Right lobe of liver (tissue), 6 donors: ENCODE measurements at regions not wholly inside any gene's neighbourhood (a gene's known extent, or its start where the extent isn't known, plus 50 kb on each side); places are given as distances from the start of the nearest gene placed in this dataset.

ENCODE experiments used
- ATAC-seq, 4 donors: fragments of 200-7000 bp; cut with Tn5 transposase; one replicate each; pipeline ENCODE4 v1.9.1; 2020; ENCODE audit warnings: mild to moderate bottlenecking in 4 of 4, moderate library complexity in 4 of 4
- DNase-seq, 3 donors: peaks; one replicate each; pipeline ENCODE4 v3.0.0-alpha.2; 2020
- H3K27ac ChIP-seq, 3 donors: fragments of 200-600 bp; one replicate each; pipeline ENCODE4 v1.8.0; 2022
- H3K27me3 ChIP-seq, 2 donors: fragments of 200-600 bp; one replicate each; pipeline ENCODE4 v1.8.0; 2022
- H3K36me3 ChIP-seq, 4 donors: fragments of 200-600 bp; sonication (generic) in 1 of 4; one replicate each; pipeline versions ENCODE4 v1.5.1 to v1.8.0; 2017 to 2022; ENCODE audit warnings: control low read depth in 1 of 4
- H3K4me1 ChIP-seq, 4 donors: fragments of 200-600 bp; sonication (generic) in 1 of 4; one replicate each; pipeline versions ENCODE4 v1.5.1 to v1.8.0; 2017 to 2022; ENCODE audit warnings: control low read depth in 1 of 4
- H3K4me3 ChIP-seq, 3 donors: fragments of 200-600 bp; one replicate each; pipeline ENCODE4 v1.8.0; 2022
- H3K9me3 ChIP-seq, 4 donors: fragments of 200-600 bp; sonication (generic) in 1 of 4; one replicate each; pipeline versions ENCODE4 v1.5.1 to v1.8.0; 2017 to 2022; ENCODE audit warnings: control low read depth in 1 of 4
- POLR2A ChIP-seq: fragments of 450-650 bp; IDR thresholded peaks from one replicate; pipeline ENCODE4 v1.6.1; 2017; ENCODE audit warnings: antibody characterized with exemption, mild to moderate bottlenecking
- WGBS: methylation state at CpG from one replicate; pipeline ENCODE4 v1.1.6; 2018; ENCODE audit warnings: low coverage, low lambda C conversion rate; ENCODE audit not compliant: insufficient coverage; ENCODE audit errors: missing lambda C conversion rate; 5-methylcytosine and 5-hydroxymethylcytosine counted together
- intact Hi-C, 2 donors: fragments of 100-400 bp; cut with DNase I; formaldehyde crosslinking; loops; one replicate each; pipeline versions ENCODE4 v1.11.2 to v1.14.1; 2022
- TF ChIP-seq, protein P1 (sequence below), 4 donors: fragments of 200-600 bp in 3 of 4; fragments of 450-650 bp in 1 of 4; IDR thresholded peaks; one replicate each; pipeline versions ENCODE4 v1.5.1 to v1.8.0; 2016 to 2022; ENCODE audit warnings: antibody characterized with exemption in 4 of 4, mild to moderate bottlenecking in 2 of 4
- donor health status: DM: no; HTN: yes; CAD: no.
- donor health status: DM: no; HTN: no; CAD: no.
- donor health status: DM: no; HTN: no; CAD: no.
- donor health status: DM: no; HTN: yes; CAD: no.
- donor health status: DM: no; HTN: yes; CAD: no.

DNA sequence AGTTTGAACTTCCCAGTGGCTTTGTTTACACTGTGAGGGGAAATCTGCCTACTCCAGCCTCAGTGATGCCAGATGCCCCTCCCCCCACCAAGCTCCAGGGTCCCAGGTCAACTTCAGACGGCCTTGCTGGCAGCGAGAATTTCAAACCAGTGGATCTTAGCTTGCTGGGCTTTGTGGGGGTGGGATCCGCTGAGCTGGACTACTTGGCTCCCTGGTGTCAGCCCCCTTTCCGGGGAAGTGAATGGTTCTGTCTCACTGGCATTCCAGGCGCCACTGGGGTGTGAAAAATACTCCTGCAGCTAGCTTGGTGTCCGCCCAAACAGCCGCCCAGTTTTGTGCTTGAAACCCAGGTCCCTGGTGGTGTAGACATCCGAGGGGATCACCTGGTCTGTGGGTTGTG lies 70.0 kb upstream of the NEUROD1 start:
- H3K27me3 ChIP-seq, result no peaks in the 10 kb centered on the region

GRCh38 chr2:181751266-181752030 lies 71.1 kb upstream of the NEUROD1 start:
- no peaks in the 10 kb centered on the region for H3K36me3 ChIP-seq
- DNase-seq (no peak), ATAC-seq (no peak)
- no peak overlapping the region for H3K4me3 ChIP-seq
- H3K4me1 ChIP-seq, result no peaks in the 10 kb centered on the region
- no peak overlapping the region for H3K27ac ChIP-seq
- intact Hi-C loops, result no loop called here
- WGBS, result 89% methylated on average over 4 of the region's 6 CpGs
- no peak for TF ChIP-seq POLR2A
- no peaks in the 10 kb centered on the region for H3K9me3 ChIP-seq
- no peaks in the 10 kb centered on the region for H3K27me3 ChIP-seq

More for the DNA sequence above, 70.0 kb upstream of the NEUROD1 start:
- Histone ChIP-seq H3K36me3 (no peaks in the 10 kb centered on the region), H3K9me3 (no peaks in the 10 kb centered on the region), H3K4me3 (no peak overlapping the region), H3K4me1 (no peaks in the 10 kb centered on the region), H3K27ac (no peak overlapping the region)
- ATAC-seq (no peak), DNase-seq (no peak)
- intact Hi-C loops, result no loop called here
- 75% methylated on average over 4 of the region's 8 CpGs for WGBS
- TF ChIP-seq, protein P1, sequence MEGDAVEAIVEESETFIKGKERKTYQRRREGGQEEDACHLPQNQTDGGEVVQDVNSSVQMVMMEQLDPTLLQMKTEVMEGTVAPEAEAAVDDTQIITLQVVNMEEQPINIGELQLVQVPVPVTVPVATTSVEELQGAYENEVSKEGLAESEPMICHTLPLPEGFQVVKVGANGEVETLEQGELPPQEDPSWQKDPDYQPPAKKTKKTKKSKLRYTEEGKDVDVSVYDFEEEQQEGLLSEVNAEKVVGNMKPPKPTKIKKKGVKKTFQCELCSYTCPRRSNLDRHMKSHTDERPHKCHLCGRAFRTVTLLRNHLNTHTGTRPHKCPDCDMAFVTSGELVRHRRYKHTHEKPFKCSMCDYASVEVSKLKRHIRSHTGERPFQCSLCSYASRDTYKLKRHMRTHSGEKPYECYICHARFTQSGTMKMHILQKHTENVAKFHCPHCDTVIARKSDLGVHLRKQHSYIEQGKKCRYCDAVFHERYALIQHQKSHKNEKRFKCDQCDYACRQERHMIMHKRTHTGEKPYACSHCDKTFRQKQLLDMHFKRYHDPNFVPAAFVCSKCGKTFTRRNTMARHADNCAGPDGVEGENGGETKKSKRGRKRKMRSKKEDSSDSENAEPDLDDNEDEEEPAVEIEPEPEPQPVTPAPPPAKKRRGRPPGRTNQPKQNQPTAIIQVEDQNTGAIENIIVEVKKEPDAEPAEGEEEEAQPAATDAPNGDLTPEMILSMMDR (IDR thresholded peaks at IDR 0.05), result no peak
- TF ChIP-seq POLR2A, result no peak

DNA sequence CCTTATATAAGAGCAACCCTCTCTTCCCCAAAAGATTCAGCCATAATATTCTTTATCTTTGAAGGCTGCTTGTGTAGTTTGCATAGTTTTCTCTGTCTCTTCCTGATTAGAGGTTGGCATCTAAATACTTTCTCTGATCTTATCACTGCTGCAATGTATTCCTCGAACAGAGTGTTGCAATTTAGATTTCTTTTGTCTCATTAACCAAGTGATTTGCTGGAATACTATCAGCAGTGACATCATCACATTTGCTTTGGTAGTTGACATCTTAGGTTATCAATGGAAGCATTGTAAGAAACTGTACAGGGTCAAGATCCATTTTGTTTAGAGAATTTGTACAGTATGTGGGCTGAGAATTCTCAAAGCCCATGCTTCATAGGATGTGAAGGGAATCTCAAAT lies 72.0 kb upstream of the NEUROD1 start:
- no peaks in the 10 kb centered on the region for H3K27me3 ChIP-seq
- H3K27ac ChIP-seq, result no peak overlapping the region
- TF ChIP-seq POLR2A, result no peak
- TF ChIP-seq, protein P1 (IDR thresholded peaks at IDR 0.05), result no peak
- DNase-seq, result no peak
- H3K4me1 ChIP-seq, result no peaks in the 10 kb centered on the region
- H3K9me3 ChIP-seq, result no peaks in the 10 kb centered on the region
- ATAC-seq, result no peak
- intact Hi-C loops, result no loop called here
- H3K36me3 ChIP-seq, result no peaks in the 10 kb centered on the region
- H3K4me3 ChIP-seq, result no peak overlapping the region
- WGBS, result 19% methylated on average over 1 of the region's 1 CpG

GRCh38 chr2:181753686-181754085 lies 73.4 kb upstream of the NEUROD1 start:
- no peaks in the 10 kb centered on the region for H3K9me3 ChIP-seq
- no peak overlapping the region for H3K27ac ChIP-seq
- no peaks in the 10 kb centered on the region for H3K27me3 ChIP-seq
- no peaks in the 10 kb centered on the region for H3K4me1 ChIP-seq
- intact Hi-C loops, result no loop called here
- no peaks in the 10 kb centered on the region for H3K36me3 ChIP-seq
- DNase-seq (no peak), ATAC-seq (no peak)
- TF ChIP-seq POLR2A, result no peak
- no peak overlapping the region for H3K4me3 ChIP-seq
- 75% methylated on average over 4 of the region's 4 CpGs for WGBS

GRCh38 chr2:181754105-181754504 lies 73.8 kb upstream of the NEUROD1 start:
- intact Hi-C loops, result no loop called here
- Histone ChIP-seq H3K4me1 (no peaks in the 10 kb centered on the region), H3K9me3 (no peaks in the 10 kb centered on the region), H3K27ac (no peak overlapping the region), H3K36me3 (no peaks in the 10 kb centered on the region), H3K27me3 (no peaks in the 10 kb centered on the region), H3K4me3 (no peak overlapping the region)
- no peak for DNase-seq
- ATAC-seq, result no peak
- TF ChIP-seq, protein P1 (IDR thresholded peaks at IDR 0.05), result no peak
- TF ChIP-seq POLR2A, result no peak
- whole genome bisulfite sequencing, result 90% methylated on average over 3 of the region's 3 CpGs

DNA sequence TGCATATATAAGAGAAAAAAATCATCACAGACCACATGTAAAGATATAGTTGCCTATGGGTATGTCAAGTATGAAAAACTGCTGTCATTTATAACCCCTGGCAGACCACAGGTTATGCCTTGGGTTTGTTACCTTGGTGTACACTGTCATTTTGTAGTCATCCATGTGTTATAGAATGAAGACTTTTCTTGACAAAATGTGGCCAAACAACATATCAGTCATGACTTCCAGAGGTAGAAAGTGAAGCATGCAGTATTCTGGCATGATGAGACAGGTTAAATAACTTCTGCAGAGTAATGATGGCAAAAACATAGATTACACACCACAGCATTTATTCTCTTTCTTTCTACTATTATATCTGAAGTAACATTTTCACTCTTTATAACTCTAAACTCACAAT lies 74.9 kb upstream of the NEUROD1 start:
- intact Hi-C loops, result no loop called here

More for the DNA sequence above, 74.9 kb upstream of the NEUROD1 start:
- TF ChIP-seq, protein P1 (IDR thresholded peaks at IDR 0.05), result no peak
- no peak for TF ChIP-seq POLR2A
- H3K36me3 ChIP-seq, result no peaks in the 10 kb centered on the region
- ATAC-seq (no peak), DNase-seq (no peak)
- no peak overlapping the region for H3K27ac ChIP-seq
- H3K4me1 ChIP-seq, result no peaks in the 10 kb centered on the region
- H3K9me3 ChIP-seq, result no peaks in the 10 kb centered on the region
- no peaks in the 10 kb centered on the region for H3K27me3 ChIP-seq
- no peak overlapping the region for H3K4me3 ChIP-seq
